Cerebellar nuclear complex (tissue), 1 donor: ENCODE measurements at regions not wholly inside any gene's neighbourhood (a gene's known extent, or its start where the extent isn't known, plus 50 kb on each side); places are given as distances from the start of the nearest gene placed in this dataset.

Source experiments
- DNase-seq, 2 experiments: peaks; one replicate each; lab custom pipeline; 2025; lab: John Stamatoyannopoulos, UW

GRCh38 chr20:48276021-48276342 is 490.7 kb upstream of the SULF2 start:
- DNase-seq: no peak

- DNase-seq: no peak
These were observed 490.2 kb upstream of the SULF2 start for GRCh38 chr20:48275286-48276020.

GRCh38 chr20:48273843-48274242 is 488.6 kb upstream of the SULF2 start:
- no peak for DNase-seq

- no peak for DNase-seq
These were observed 485.6 kb upstream of the SULF2 start for GRCh38 chr20:48270885-48271284.

GRCh38 chr20:48267860-48268633 is 482.8 kb upstream of the SULF2 start:
- no peak for DNase-seq

GRCh38 chr20:48266571-48266970 is 481.3 kb upstream of the SULF2 start:
- DNase-seq: no peak

- DNase-seq: no peak
These were observed 480.5 kb upstream of the SULF2 start for GRCh38 chr20:48265791-48266190.

- DNase-seq: no peak
These were observed 477.7 kb upstream of the SULF2 start for GRCh38 chr20:48262955-48263354.

GRCh38 chr20:48262466-48262865 is 477.2 kb upstream of the SULF2 start:
- no peak for DNase-seq

- no peak for DNase-seq
These were observed 476.2 kb upstream of the SULF2 start for GRCh38 chr20:48261398-48261910.

GRCh38 chr20:48260129-48260756 is 475.0 kb upstream of the SULF2 start:
- DNase-seq: no peak

- no peak for DNase-seq
These were observed 474.2 kb upstream of the SULF2 start for GRCh38 chr20:48259456-48259855.

GRCh38 chr20:48257833-48258232 is 472.6 kb upstream of the SULF2 start:
- DNase-seq: no peak

GRCh38 chr20:48247961-48248360 is 462.7 kb upstream of the SULF2 start:
- DNase-seq: no peak

- no peak for DNase-seq
These were observed 460.9 kb upstream of the SULF2 start for GRCh38 chr20:48246061-48246790.

- no peak for DNase-seq
These were observed 457.3 kb upstream of the SULF2 start for GRCh38 chr20:48242623-48243022.

GRCh38 chr20:48241482-48241881 is 456.2 kb upstream of the SULF2 start:
- no peak for DNase-seq

GRCh38 chr20:48238781-48239180 is 453.5 kb upstream of the SULF2 start:
- DNase-seq: no peak

- no peak for DNase-seq
These were observed 453.0 kb upstream of the SULF2 start for GRCh38 chr20:48238326-48238725.

- no peak for DNase-seq
These were observed 451.0 kb upstream of the SULF2 start for GRCh38 chr20:48236000-48236970.

- DNase-seq: no peak
These were observed 449.7 kb upstream of the SULF2 start for GRCh38 chr20:48234951-48235350.
